ENCODE measurements at regions not wholly inside any gene's neighbourhood (a gene's known extent, or its start where the extent isn't known, plus 50 kb on each side); places are given as distances from the start of the nearest gene placed in this dataset.
"Not testable (repeated sequence)": the region's sequence is repeated elsewhere in the genome, so short reads cannot be mapped to it uniquely, and the experiment has no call there.

- not testable (repeated sequence) for TF ChIP-seq CTCF (IDR thresholded peaks at IDR 0.05; ENCODE audit: insufficient read depth, low read length, poor library complexity, severe bottlenecking); EZH2phosphoT487 (conservative IDR thresholded peaks at IDR 0.05; ENCODE audit: low read length)
These were observed 69.9 kb upstream of the ZNF217 start for GRCh38 chr20:53663521-53663920.

Data from SU-DHL-6 (cell line).